ENCODE measurements at regions not wholly inside any gene's neighbourhood (a gene's known extent, or its start where the extent isn't known, plus 50 kb on each side); places are given as distances from the start of the nearest gene placed in this dataset.
A peak's percentile ranks its signal among the peaks of the same experiment; 100 is the strongest.

DNA sequence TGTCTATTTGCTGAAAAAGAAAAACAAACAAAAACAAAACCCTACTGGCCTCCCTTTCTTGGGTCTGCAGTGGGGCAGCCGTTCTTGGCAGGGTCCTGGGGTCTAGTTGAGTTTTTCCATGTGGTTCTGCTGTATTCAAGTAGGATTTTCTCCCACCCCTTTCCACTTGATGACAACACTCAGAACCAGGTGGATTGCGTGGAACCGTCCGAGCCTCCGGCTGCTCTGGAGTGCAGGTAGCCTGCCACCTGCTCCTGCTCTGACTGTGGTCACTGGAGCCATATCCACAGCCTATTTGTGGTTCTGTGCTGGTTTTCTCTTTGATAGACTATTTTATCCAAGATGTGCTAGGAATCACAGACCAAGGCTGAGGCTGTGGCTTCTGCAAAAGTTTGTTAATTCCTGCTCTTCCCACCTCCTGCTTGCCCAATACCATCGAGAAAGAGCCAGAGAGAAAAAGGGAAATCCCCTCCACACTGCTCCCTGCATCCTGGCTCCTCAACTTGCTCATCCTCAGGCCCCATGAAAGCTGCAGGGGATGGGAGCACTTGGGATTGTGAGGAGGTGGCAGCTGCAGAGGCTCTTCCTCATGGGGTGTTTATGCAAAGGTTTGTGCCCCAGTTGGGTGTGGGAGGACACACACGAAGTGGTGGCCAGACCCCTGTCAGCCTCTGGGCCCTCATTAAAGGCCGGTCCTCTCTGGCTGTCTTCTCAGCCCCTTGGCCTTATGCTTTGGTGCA is 377.8 kb upstream of the TNRC6C start:
- no peak for DNase-seq (ENCODE audit: low spot score)
- in situ Hi-C loops (cut with HindIII; ENCODE audit: low sequenced_read_pairs) = no loop called here

DNA sequence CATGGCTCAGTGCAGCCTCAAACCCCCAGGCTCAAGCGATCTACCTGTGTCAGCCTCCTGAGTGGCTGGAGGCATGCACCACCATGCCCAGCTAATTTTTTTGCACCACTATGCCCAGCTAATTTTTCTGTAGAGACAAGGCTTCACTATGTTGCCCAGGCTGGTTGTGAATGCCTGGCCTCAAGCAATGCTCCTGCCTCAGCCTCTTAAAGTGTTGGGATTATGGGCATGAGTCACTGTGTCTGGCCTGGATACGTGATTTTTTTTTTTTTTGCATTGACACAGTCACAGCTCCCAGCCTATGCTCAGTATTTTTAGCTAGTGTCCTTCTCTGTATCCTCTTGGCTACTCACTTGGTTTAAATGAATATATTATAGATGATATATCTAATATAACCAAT is 377.0 kb upstream of the TNRC6C start:
- DNase-seq (ENCODE audit: low spot score) = no peak
- in situ Hi-C loops (cut with HindIII; ENCODE audit: low sequenced_read_pairs) = no loop called here

DNA sequence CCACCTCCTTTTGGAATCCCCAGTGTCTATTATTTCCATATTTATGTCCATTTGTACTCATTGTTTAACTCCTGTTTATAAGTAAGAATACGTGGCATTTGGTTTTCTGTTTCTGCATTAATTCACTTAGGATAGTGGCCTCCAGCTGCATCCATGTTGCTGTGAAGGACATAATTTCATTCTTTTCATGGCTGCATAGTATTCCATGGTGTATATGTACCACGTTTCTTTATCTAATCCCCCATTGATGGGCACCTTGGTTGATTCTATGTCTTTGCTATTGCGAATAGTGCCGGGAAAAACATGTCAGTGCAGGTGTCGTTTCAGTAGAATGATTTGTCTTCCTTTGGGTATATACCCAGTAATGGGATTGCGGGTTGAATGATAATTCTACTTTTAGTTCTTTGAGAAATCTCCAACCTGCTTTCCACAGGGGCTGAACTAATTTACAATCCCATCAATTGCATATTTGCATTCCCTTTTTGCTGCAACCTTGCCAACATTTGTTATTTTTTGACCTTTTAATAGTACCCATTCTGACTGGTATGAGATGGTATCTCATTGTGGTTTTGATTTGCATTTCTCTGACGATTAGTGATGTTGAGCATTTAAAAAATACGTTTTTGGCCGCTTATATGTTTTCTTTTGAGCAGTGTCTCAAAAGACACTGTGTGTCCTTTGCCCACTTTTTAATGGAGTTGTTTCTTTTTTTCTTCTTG is 373.2 kb upstream of the TNRC6C start:
- in situ Hi-C loops (cut with HindIII; ENCODE audit: low sequenced_read_pairs) = no loop called here
- no peak for DNase-seq (ENCODE audit: low spot score)

DNA sequence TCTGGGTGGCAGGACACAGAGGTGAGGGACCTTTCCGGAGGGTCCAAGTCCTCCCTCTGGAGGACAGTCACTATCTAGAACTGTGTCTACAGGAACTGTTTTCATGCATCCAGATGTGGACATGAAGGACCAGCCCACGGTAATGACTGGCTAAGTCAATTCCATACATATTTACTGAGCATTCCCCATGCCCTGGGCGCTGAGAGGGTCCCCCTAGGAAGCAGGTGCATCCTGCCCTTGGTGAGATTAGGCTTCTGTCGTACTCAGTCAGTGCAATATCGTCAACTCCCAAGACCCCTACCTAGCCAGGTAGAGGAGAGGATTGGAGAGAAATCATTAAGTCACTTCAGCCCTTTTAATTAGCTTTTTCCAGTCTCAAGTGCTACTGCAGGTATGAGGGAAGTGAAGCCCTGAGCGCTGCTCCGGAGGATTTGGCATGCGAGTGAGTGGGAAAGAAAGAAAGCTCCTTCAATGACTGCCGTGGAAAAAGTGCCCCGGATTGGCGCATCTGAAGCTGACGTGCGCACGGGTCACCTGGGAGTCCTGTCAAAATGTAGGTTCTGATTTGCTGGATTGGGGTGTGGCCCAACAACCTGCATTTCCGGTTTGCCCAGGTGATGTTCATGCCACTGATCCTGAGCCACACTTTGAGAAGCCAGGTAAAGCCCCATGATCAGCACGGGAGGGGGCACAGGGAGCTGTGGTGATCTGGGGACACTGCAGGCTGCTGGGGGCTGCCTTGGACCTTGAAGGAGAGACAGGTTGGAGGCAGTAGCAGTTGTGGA is 367.4 kb upstream of the TNRC6C start:
- in situ Hi-C loops (cut with HindIII; ENCODE audit: low sequenced_read_pairs) = loop anchor here (10.0 kb wide), 1 partner anchor 144 kb away; no protein-coding TSS in a partner anchor
- DNase-seq (ENCODE audit: low spot score) = no peak

DNA sequence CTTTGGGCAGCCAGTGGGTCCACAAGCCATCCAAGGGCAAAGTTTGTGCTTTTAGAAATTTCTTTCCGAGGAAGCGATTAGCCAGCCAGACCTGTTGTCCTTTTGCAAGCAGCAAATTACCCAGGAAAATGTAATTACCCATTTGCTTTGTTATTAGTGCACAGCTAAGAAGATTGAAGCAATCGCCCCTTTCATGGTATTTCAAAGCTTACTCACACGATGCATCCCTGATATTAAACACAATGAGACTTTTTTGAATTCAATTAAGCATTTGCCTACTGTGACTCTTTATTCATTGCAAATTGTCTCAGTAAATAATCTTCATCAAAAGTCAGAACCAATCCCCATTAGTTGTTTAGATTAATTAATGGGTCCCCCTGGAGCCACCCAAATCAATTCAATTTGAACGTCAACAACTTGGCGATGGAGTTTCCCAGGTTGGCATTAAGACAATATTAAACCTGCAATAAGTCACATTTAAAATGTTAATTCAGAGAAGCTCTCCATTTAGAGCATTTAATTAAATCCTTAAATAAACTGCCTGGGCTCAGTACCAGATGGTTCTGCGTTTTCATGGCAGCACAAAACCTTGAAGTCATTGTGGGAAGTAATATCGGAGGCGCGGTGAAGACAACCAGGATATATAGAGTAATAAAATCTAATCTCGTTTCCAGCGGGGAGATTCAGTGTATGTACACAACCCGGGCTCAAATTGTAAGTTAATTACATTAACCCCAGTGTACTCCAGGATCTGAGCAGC is 366.2 kb upstream of the TNRC6C start:
- DNase-seq (ENCODE audit: low spot score) = no peak
- in situ Hi-C loops (cut with HindIII; ENCODE audit: low sequenced_read_pairs) = loop anchor here (10.0 kb wide), 1 partner anchor 143 kb away; no protein-coding TSS in a partner anchor

DNA sequence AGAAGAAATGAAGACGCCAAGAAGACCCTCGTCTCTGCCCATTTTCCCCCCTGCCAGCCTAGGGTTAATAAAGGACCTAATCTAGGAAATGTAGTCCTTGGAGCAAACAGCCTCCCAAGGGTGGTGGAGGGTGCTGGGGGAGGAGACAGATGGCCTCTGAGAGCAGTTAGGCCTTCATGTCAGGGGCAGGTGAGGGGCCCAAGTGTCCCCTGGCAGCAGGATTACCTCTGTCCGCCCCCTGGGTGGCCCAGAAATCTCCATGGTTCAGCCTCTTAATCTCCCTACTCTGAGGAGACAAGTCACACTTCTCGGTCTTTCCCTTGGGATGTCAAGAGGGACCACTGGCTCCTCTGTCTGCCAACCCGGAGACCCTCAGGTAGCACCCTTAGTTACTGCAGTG is 365.4 kb upstream of the TNRC6C start:
- DNase-seq (ENCODE audit: low spot score) = no peak
- in situ Hi-C loops (cut with HindIII; ENCODE audit: low sequenced_read_pairs) = loop anchor here (10.0 kb wide), 1 partner anchor 142 kb away; no protein-coding TSS in a partner anchor

DNA sequence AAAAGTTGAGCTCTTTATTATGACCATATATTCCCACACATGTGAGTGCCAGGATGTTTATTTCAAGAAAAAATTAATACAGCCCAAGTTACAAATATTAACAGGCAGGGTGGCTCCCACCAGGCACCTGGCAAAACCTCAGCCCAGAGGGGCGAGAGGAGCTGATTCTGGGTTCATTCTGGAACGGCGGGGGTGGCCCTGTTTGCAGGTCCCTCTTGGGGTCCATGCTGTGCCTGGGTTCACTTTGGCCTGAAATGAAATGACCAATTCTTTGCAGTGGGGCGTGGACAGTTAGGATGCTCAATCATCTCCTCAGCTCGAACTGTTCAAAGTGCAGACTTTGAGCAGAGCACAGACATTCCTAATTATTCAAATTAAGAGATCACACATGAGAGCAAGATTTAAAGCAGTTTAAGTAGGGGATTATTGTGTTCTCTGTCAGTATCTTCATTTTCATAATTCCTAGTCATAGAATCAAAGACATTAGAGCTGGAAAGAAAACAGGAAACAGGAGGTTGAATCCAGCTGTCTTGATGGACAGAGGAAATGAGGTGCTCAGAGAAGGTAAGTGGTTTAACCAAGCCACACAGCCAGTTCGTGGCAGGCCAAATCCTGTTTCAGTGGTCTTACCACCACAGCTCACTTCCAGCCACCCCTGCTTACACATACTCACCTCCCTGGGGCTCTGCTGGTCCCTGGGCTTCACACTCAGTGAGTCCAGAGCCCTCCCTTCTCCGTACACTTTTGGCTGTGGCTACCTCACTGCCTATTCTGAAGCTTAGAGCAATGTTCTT is 363.9 kb upstream of the TNRC6C start:
- in situ Hi-C loops (cut with HindIII; ENCODE audit: low sequenced_read_pairs) = loop anchor here (10.0 kb wide), 1 partner anchor 140 kb away; no protein-coding TSS in a partner anchor

DNA sequence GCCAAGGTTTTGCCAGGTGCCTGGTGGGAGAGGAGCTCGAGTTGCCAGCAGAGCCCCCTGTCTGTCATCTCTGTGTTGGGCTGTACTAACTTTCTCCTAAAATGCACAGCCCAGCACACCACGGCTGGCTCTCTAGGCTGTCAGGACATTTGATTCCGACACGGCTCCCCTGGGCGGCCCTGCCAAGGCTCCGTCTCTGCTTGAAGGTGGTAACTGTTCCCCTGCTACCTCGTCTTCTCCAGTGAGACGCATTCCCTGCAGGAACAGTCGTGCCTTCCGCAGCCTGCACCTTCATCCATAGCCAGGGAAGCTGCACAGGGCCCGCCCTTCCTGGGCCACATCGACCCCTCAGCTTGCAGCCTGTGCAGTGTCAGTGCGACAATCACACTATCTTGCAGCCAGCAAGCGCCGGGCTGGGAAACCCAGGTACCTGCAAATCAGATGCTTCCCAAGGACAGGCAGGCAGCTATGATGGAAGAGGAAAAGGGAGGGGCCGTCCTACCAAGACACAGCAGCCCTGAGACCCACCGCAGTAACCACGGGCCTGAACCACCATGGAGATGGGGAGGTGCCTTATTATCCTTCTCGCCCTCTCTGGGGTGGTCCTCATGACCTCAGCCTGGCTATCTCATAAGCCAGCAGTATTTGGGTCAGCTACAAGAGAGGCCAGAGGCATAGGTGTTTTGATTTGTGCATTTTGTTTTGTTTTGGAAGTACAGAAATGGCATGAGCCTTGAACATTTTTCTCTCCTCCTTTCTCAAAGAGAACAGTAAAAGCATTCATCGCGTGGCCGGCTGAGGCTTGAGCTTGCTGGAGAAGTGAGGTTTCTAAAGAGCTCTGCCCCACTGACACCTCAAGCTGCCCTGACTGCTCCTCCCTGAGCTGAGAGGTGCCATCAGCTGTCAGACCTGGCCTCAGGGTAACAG is 361.7 kb upstream of the TNRC6C start:
- DNase-seq (ENCODE audit: low spot score) = no peak
- in situ Hi-C loops (cut with HindIII; ENCODE audit: low sequenced_read_pairs) = loop anchor here (10.0 kb wide), 1 partner anchor 138 kb away; no protein-coding TSS in a partner anchor

More for the DNA sequence above, 363.9 kb upstream of the TNRC6C start:
- no peak for DNase-seq (ENCODE audit: low spot score)

DNA sequence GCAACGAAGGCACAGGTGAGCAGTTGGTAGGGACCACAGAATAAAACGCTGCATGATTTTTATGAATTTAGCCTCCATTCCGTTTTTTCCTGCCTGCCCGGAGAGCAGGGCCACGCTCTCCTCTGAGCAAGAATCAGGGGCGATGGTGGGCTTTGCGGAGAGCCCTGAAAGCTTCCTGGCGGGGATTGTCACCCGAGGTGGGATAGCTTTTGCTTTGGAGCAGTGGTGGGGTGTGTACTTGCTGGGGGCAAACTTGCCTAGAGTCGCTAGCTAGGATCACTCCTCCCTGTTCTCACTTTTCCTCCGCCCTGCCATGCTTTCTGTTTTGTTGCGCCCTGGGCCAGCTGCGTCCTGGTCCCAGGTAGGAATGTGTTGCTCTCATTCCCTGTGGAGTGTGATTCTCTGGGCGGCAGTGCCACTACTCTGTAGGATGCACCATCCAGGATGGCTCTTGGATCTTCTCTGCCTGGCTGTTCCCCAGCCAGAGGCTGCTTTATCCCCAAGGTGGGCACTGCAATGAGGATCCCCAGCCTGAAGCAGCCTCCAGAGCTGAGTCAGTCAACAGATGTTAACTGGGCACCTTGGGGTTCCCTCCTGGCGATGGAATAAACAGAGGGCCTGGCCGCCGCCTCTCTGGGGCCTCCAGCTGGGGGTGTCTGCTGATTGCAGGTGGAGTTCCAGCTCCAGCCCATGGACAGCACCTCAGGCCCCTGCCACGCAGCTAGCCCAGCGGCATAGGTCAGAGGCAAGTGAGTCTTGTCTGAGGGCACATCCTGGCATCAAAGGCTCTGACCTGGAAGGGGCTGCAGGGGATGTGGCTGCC is 360.9 kb upstream of the TNRC6C start:
- no peak for DNase-seq (ENCODE audit: low spot score)
- in situ Hi-C loops (cut with HindIII; ENCODE audit: low sequenced_read_pairs) = loop anchor here (10.0 kb wide), 1 partner anchor 137 kb away; no protein-coding TSS in a partner anchor

DNA sequence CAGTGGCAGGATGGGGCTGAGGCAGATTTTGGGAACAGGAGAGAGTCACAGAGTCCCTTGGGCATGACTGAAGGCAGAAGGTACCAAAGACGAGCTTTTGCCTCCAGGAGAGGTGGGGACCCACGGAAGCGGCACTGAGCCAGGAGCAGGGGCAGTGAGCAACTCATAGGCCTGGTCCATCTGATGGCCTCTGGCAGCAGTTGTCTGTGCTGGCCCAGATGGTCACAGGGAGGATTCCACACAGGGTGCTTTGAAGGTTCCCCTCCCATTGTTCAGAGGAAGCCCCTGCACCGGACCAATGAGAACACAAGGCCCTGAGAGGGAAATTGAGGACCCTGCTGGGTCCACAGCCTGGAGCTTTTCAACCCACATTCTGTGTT is 360.3 kb upstream of the TNRC6C start:
- in situ Hi-C loops (cut with HindIII; ENCODE audit: low sequenced_read_pairs) = loop anchor here (10.0 kb wide), 1 partner anchor 137 kb away; no protein-coding TSS in a partner anchor
- DNase-seq (ENCODE audit: low spot score) = no peak

DNA sequence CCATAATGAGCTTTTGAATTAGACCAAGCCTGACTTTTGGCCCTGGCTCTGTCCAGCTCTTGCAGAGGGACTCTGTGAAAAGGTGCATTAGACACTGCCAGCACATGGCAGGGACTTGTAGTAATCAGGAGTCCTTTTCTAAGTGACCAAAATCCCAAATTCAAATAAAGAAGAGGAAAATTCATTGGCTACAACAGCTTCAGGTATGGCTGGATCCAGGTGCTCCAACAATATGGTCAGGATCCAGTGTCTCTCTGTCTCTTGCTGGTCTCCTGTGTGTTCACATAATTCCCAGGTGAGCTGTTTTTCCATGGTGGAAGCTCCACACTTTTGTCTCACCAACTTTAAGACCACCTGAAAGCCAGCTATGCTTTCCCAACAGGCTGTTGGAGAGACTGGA is 358.8 kb upstream of the TNRC6C start:
- no peak for DNase-seq (ENCODE audit: low spot score)
- in situ Hi-C loops (cut with HindIII; ENCODE audit: low sequenced_read_pairs) = loop anchor here (10.0 kb wide), 1 partner anchor 135 kb away; no protein-coding TSS in a partner anchor

DNA sequence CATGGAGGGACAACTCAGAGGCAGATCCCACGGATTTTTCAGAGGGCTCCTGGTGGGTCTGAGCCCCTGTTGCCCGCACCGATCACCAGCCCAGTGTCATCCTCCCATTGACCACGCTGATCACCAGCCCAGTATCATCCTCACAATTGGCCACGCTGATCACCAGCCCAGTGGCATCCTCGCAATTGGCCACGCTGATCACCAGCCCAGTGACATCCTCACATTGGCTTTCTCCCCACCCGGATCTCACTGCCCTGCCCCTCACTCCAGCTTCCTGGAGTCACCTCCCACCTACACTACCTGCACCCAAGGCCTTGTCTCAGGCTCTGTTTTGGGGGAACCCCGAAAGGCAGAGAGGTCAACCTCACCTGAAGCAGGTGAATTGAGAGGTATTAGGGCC is 358.2 kb upstream of the TNRC6C start:
- DNase-seq (ENCODE audit: low spot score) = no peak

DNA sequence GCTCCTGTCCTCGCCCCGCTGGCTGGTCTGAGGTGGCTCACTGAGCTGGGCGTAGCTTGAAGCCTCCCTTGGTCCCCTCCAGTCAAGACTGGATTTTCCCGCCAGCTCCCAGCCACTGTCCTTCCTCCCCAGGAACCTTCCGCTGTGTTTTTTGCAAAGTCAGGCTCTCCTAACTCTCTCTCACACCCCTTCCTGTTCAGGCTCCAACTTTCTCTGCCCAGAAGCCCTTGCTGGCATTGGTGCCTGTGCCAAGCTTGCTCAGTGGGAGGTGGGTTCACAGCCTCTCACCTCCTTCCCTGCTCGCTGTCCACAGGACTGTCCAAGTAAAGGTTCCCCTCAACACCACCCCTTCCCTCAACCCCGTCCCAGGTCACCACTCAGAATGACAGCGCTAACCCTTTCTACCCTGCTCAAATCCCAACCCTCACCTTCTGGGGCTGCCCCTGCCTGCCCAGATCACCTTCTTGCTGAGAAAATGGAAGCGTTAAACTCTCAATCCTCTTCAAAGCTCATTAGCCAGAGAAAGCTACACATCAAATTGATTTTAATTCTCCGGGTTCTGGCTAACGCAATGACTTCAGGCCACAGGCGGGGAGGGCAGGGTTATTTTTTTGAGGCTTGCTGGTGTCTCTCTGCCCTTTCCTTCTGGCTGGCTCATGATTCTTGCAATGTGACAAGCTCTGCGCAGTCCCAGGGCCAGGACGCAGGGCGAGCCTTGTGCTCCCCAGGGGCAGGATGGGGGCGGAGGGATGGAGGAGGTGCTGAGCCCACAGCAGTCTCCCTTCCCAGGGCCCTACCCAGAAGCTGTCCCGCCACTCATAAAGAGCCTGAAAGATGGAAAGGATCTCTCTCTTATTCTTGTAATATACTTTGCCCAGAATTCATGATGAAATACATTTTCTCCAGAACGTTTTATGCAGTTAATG is 357.2 kb upstream of the TNRC6C start:
- in situ Hi-C loops (cut with HindIII; ENCODE audit: low sequenced_read_pairs) = no loop called here
- DNase-seq (ENCODE audit: low spot score) = peak; percentile 57

More for the DNA sequence above, 358.2 kb upstream of the TNRC6C start:
- in situ Hi-C loops (cut with HindIII; ENCODE audit: low sequenced_read_pairs) = no loop called here

DNA sequence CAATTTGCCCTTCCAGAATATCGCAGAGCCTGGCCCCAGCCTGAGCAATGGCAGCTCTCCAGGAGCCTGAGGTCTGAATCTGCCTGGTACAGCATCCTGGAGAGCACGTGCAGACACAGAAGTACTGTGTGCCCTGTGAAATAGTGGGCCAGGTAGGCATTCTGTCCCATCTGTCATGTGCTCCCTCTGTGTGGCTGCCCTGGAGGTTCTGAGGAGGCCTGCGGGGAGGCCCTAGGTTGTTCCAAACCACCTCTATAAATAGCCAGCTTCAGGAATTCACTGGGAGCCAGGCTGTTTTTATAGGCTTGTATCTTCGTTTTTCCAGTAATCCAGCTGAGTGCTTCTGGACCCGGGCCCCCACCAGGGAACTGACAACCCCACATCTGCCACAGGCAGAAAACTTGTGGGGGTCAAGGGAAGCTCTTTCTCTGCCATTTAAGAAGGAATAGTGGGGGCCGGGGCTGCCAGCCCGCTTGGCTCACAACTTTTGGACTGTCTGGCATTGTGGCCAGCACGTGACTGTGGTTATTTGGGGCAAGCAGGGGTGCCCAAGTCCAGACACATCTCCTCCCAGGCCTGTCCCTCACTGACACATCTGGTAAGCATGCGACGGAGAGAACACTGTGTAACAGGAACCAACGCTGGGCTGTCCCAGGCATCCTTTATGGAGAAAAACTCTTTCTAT is 356.3 kb upstream of the TNRC6C start:
- in situ Hi-C loops (cut with HindIII; ENCODE audit: low sequenced_read_pairs) = no loop called here
- peak; percentile 96 for DNase-seq (ENCODE audit: low spot score)

All from G401 (cell line).